ENCODE measurements at regions not wholly inside any gene's neighbourhood (a gene's known extent, or its start where the extent isn't known, plus 50 kb on each side); places are given as distances from the start of the nearest gene placed in this dataset.
"Not testable (repeated sequence)": the region's sequence is repeated elsewhere in the genome, so short reads cannot be mapped to it uniquely, and the experiment has no call there.

DNA sequence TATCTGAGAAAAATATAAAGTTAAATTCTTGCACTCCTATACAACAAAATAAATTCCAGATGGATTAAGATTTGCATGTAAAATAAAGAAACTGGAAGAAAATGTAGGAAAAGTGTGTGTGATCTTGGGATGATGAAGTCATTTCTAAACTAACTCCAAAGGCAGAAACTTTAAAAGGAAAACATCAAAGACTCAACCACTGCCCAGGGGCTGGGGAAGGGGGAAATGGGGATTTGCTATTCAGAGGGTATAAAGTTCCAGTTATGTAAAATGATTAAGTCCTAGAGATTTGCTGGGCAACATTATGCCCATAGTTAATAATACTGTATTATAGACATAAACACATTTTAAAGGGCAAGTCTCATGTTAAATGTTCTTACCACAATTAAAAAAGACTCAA, 254.5 kb downstream of the DEPDC1B start:
- no peak for DNase-seq (ENCODE audit: low spot score)

DNA sequence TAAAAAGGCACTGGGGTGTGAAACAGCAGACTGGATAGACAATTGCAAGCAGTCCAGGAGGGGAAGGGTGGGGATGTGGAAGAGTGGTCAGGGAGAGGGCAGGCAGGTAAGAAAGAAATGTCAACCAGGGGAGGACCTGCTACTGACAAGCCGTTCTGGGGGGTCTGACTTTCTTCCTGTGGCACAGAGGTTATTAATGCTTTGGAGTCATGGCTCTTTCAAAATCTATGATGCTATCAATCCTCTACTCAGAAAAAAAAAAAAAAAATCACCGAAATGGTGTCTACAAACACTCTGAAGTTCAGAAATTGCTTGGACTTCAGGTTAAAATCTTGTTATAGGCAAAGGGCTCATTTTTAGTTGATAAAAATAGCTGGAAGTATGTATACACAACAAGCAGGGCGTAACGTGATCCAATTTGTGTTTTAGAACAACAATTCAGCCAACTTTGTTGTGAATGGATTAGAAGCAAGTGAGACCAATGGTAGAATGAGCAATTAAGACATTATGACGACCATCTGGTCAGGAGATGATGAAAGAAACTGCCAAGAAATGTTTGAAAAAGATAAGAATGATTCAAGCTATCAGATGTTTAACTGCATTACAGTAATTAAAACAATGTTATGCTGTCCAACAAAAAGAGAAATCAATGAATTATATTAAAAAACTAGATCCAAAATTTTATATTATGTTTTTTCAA, 255.2 kb downstream of the DEPDC1B start:
- DNase-seq (ENCODE audit: low spot score), result no peak

DNA sequence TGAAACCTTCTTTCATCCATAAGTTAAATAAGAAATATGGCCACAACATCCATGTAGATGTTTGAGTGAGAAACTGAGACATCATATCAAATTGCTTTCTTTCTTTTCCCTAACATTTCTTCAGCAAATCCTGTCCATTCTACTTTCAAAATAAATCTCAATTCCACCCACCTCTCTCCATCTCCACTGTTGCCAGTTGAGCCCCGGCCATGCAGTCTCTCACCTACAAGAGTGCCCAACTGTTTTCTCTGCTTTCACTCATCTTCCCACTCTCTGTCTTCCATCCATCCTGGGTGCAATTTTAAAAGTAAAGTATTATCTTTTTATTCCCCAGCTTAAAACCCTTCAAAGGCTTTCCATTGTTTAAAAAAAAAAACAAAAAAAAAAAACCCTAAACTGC, 260.4 kb downstream of the DEPDC1B start:
- no peak for DNase-seq (ENCODE audit: low spot score)

DNA sequence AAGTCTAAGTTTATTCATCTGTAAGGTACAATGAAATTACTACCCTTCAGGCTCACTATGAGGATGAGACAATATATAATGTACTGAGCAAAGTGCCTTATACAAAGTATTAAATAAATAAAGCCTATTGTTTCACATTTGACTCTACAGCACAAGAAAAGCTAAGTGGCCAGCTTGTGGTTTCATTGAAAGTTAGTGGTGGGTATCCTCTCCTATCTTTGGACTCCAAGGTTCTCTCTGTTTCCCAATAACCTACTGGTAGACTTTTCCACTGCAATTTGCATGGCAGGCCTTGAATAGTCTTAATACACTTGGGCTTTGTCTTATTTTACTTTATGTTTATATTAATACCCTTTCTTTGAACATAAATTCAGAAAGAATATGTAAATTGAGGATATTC, 262.7 kb downstream of the DEPDC1B start:
- DNase-seq (ENCODE audit: low spot score), result no peak

DNA sequence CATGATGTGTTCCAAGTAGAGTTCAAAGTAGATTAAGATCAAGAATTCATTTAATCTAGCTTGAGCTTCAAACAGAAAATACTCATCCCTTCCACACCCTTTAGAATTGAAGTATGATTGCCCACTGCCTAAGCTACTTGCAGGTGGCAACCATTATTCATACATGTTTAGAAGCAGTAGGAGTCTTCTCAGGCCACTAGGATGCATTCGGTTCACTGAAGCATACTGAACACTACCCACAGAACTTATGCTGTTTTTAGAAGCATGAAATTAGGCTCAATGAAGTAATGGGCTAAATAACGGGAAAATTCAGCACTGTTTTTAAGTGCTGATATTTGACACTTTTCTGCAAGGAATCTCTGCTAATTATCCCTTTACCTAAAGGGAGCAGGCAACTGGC, 263.4 kb downstream of the DEPDC1B start:
- DNase-seq (ENCODE audit: low spot score), result peak; percentile 23

DNA sequence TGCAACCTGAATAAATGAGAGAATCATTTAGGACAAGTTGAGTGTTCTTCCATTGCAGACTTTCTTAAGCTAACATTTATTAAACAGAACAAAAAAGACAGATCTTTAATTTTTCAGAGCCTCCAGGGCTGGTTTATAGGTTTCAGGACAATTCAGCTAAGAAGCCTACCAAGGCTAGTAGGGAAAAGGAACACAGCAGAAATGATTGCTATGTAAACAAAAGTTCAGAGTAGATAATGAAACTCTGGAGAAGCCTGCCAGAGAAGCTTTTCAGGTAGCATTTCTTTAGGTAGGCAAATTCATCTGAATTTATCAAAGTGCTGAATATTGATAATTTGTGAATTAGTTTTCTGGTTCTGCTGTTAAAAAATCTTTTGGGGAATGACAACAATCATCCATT, 264.2 kb downstream of the DEPDC1B start:
- DNase-seq (ENCODE audit: low spot score), result no peak

DNA sequence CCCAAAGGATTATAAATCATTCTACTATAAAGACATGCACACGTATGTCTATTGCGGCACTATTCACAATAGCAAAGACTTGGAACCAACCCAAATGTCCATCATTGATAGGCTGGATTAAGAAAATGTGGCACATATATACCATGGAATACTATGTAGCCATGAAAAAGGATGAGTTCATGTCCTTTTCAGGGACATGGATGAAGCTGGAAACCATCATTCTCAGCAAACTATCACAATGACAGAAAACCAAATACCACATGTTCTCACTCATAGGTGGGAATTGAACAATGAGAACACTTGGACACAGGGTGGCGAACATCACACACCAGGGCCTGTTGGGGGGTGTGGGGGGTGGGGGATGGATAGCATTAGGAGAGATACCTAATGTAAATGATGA, 273.8 kb downstream of the DEPDC1B start:
- not testable (repeated sequence) for DNase-seq (ENCODE audit: low spot score)

DNA sequence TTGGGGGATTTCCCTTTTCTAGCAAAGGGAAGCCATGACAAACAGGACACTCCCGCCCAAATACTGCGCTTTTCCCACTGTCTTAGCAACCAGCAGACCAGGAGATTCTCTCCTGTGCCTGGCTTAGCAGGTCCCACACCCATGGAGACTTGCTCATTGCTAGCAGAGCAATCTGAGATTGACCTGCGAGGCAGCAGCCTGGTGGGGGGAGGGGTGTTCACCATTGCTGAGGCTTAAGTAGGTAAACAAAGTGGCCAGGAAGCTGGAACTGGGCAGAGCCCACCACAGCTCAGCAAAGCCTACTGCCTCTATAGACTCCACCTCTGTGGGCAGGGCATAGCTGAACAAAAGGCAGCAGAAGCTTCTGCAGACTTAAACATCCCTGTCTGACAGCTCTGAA, 279.2 kb downstream of the DEPDC1B start:
- not testable (repeated sequence) for DNase-seq (ENCODE audit: low spot score)

DNA sequence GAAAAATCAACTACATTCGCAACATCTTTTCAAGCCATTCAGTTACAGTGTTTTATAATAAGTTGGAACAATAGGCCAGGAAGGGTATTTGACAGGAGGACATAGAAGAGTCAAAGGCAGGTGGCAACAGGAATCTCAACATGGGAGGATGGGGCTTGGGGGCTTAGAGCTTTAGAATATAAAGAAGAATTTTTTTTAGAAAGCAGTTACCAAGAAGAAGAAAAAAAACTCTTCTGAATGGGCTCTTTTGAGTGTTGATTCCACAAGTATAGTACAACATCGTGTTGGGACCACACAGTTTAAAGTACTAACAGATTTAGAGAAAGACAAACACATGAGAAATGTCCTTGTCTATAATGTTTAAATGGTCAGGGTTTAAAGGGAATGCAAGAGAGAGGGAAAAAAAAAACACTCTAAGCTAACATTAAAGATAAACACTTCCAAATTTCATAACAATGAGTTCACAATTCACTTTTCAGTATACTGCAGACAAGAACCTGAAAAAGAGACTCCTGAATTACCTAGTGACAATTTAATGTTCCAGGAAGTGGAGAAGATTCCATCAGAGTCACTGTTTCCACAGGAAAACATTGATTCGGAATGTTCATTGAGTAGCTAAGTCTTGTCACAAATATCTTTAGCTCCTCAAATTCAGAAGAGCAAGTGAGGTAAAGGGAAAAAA, 282.3 kb downstream of the DEPDC1B start:
- no peak for DNase-seq (ENCODE audit: low spot score)

DNA sequence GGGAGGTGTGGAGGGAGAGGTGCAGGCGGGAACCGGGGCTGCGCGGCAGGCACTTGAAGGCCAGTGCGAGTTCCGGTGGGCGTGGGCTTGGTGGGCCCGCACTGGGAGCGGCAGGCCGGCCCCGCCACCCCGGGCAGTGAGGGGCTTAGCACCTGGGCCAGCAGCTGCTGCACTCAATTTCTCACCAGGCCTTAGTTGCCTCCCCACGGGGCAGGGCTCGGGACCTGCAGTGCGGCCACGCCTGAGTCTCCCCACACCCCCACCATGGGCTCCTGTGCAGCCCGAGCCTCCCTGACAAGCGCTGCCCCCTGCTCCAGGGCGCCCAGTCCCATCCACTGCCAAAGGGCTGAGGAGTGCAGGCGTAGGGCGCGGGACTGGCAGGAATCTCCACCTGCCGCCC, 284.5 kb downstream of the DEPDC1B start:
- DNase-seq (ENCODE audit: low spot score), result no peak

DNA sequence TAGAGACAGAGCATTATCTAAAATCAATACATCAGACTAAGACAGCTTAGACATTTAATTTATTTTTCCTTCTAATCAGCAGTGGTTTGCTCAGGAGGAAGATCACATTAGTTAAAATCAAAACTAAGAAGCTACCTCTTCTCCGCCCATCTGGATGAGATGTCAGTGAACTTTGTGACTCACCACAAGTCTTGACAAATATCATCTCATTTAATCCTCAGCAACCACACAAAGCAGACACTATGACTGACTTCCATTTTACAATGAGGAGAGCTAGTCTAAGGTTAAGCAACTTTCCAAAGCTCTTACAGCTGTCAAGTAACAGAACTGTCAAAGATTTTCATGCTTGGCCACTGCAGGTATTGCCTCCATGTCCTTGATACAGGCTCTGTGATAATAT, 289.5 kb downstream of the DEPDC1B start:
- no peak for DNase-seq (ENCODE audit: low spot score)

DNA sequence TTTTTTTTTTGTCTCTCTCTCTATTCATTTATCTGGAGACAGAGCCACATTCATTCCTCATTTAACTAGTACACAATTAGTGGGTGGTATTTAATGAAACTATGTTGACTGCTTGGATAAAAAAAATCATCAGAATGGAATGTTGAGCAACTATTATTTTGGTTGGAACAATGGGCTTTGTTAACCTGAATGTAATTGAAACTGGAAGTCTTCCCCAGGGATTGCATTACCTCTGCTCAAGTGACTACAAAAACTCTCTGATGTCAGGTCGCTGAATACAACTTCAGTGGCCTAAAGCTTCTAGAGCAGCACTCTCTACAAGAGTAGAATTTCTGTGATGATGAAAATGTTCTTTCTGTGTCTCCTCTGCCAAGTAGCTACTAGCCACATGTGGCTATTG, 295.8 kb downstream of the DEPDC1B start:
- no peak for DNase-seq (ENCODE audit: low spot score)

DNA sequence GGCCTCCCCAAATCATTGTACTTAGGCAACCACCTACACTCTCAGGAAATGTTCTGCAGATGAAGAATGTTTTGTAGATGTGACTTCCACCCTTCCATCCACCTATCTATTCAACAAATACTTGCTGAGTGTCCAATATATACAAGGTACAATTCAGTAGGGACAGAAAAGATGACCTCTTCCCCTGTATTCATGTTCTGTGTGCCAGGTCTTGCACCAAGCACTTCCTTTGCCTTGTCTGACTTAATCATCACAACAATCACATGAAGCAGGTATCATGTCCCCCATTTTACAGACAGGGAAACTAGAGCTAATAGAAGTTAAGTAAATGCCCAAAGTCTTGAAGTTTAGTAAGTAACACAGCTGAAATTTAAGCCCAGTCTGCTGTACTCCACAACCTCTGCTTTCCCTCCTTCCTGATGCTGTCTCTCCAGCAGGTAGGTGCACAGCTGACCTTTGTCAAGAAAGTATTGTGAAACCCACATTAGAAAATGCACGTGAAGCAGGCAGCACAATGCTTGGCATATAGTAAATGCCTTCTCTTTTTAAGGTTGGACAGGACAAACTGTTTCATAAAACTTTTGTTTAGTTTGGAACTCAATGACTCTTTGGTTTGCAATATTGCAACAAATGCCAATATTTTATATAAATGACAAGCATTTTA, 296.5 kb downstream of the DEPDC1B start:
- DNase-seq (ENCODE audit: low spot score), result no peak

DNA sequence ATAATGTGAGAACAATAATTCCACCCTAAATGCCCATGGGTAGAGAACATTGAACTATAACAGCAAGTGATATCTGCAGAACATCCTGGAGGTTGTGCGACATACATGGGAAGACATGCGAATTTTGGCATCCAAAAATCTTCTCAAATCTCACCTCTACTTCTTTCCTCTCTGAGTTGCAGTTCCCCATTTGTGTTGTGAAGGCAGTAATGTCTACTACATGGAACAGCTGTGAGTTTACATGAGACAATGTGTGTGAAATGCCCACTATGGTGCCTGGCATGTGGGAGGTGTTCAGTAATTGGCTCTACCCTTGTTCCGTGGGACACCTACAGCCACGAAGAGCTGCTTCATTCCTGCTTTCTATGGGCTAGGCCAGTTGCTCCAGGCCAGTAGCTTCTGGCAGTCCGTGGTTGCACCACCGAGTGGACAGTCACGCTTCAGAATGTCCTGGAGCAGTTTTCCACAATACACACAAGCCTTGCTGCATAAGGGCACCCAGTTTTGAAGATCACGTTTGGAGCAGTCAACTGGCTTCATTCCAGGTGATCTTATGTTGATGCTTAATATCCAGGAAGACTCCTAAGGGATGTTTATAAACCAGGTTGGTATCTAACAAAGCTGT, 297.7 kb downstream of the DEPDC1B start:
- DNase-seq (ENCODE audit: low spot score), result no peak

DNA sequence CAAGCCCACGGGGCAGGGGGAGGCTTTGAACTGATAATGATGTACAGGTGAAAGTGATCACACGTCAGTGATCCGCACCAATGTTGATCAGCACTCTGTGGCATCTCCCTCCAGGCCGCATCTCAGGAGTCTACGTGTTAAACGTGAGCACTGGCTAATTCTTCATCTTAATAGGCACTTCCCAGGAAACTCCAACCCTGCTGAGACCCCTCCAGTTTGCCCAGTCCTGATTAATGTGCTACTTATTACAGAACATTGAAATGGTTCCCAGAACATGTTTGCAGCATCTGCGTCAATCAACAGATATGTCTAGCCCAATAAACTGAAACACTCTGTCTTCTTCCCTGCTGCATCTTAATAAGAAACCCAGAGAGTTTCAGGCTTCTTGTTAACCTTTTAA, 298.4 kb downstream of the DEPDC1B start:
- DNase-seq (ENCODE audit: low spot score), result no peak

DNA sequence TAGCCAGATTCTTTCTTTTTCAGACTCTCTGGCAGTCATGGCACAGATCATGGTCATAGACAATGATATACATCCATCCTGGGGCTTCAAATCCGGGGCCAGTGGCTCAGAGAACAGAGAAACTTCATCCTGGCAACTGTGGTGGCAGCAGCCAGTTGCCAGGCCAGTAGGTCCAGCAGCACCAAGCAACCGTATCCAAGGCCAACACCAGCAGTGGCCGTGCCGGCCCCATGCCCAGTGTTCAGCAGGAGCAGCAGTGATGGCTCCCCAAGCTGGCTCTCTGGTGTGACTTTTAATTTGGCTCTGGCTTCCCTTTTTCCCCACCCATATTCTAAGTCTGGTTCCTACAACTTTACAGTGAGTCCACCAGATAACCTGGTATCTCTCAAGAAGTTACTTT, 300.5 kb downstream of the DEPDC1B start:
- DNase-seq (ENCODE audit: low spot score), result peak; percentile 21

DNA sequence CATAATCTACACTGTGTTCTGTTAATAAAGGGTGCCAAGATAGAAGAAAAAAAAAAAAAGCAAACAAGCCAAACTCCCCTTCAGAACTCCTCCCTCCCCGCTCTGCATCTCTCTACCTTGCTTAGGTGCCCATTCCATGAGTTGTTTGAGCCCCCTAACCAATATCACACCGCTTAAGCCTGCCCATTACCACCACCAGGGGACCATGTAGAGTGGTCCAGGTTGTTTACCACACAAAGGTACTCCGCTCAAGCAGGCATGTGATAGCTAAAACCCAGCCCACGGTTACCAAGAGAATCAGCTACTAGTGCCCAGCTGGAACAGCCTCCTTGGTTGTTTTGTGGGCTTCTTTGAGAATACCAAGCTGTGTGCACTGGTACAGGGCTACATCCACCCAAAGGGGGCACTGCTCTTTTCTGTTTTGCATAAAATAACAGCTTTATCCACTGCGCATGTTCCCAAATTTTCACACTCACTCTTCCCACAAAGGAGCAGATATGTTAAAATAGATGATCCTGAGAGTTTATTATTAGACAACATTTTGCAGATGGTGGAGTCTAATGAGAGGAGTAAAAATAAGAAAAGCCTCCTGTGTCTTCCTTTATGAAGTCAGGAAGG, 304.1 kb downstream of the DEPDC1B start:
- no peak for DNase-seq (ENCODE audit: low spot score)

DNA sequence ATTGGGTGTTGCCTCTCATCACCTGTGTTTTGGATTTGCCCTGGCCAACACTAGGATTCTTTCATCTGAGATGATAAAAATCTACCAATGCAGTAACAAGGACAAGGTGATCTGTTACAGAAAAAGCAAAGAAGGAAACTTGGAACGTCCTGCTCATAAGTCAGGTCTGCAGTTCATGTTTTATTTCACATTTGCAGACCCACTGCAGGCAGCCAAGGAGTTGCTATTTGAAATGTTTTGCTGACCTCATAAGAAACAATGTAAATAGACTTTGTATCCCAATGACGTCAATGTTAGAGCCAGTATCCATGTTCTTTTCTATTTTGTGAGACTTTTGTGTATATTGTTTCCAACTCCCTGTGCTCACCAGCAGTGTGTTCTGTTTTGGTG, 312.9 kb downstream of the DEPDC1B start:
- no peak for DNase-seq (ENCODE audit: low spot score)

DNA sequence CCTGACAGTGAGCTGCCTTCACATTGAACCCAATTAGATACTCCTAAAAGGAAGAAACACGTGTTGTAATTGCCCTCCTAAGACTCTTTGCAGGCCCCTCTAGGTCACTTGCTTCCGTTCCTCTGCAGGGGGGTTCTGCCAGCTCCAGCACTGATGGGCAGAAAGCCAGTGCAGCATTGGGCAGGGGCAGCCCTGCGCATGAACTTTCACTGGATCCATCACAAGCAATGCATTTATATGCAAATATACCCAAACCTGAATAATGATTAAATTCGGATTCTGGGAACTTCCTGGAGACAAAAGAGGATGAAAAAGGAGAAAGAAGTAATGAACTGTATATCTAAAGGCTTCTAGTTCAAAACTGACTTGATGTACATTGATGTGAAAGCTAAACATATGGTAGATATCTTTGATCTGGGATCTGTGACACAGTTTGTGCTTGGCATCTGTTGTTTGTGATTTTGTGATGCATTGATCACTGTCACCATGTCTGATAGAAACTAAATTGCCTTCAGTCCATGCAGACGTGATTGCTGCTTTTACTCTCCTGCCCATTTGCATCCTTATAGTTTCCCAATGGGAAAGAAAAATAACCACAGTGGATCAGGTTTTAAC, 313.4 kb downstream of the DEPDC1B start:
- DNase-seq (ENCODE audit: low spot score), result no peak

DNA sequence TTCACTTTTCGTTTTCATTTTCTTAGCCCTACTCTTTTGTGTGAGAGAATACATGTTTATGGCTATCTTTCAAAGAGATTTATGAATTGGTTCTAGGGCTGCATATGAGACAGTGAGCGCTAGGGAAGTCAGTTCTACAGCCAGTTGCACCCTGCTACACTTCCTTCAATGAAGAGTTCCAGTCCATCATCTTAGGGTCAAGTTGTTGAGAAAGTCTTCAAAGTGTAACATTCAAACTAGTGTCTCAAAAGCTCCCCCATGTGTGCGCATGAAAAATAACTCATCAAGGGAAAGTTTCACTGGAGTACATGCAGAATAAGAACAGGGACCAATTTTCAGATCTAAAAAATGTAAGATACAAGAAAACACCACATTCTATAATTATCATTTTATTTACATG, 317.2 kb downstream of the DEPDC1B start:
- DNase-seq (ENCODE audit: low spot score), result peak; percentile 59

DNA sequence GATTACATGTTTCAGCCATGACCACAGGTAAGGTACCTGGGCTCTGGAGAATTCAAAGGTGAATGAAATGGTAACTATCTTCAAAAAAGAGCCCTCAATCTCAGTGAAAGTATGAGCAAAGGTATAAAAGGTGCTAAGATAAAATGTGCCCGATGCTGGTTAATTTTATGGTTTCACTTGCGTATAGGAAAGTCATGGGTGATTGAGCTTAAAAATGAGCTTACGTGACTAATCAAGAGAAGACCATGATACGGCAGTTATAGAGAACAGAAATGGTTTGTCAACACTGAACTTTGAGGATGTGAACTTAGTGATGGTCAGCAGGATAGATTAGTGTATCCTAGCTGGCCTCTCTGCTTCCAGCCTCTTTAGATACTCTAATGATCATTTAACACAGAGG, 320.1 kb downstream of the DEPDC1B start:
- no peak for DNase-seq (ENCODE audit: low spot score)

DNA sequence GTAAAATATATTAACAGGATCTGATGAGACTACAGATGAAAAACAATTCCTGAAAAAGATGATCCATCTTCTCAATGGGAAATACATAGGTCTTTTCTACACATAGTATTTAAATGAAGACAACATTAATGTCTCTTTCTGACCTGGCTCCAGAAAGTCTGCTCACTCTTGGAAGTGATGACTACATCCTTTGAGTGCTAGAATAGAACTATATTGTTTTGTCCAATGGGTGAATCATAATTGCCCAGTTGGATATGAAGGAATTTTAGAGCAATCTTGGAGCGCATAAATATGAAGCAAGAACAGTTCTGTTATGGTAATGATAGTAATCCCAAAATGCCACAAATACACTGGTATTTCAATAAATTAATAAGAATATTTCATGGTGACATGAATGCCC, 322.1 kb downstream of the DEPDC1B start:
- no peak for DNase-seq (ENCODE audit: low spot score)
